HG03108 (cell line): ENCODE measurements at regions not wholly inside any gene's neighbourhood (a gene's known extent, or its start where the extent isn't known, plus 50 kb on each side); places are given as distances from the start of the nearest gene placed in this dataset.

ENCODE experiments used
- ATAC-seq: cut with Tn5 transposase; IDR thresholded peaks from one replicate; pipeline ENCODE4 v1.9.1; 2021; ENCODE audit warnings: moderate library complexity; ENCODE audit not compliant: unreplicated experiment

- ATAC-seq = no peak
Observed at GRCh38 chr5:15447209-15447608, 52.8 kb upstream of the FBXL7 start.

- no peak for ATAC-seq
Observed at GRCh38 chr5:15446552-15446951, 53.4 kb upstream of the FBXL7 start.

GRCh38 chr5:15442193-15442570, 57.8 kb upstream of the FBXL7 start:
- no peak for ATAC-seq

- no peak for ATAC-seq
Observed at GRCh38 chr5:15441433-15442192, 58.4 kb upstream of the FBXL7 start.

GRCh38 chr5:15440434-15440833, 59.5 kb upstream of the FBXL7 start:
- no peak for ATAC-seq

- ATAC-seq = no peak
Observed at GRCh38 chr5:15439801-15440200, 60.2 kb upstream of the FBXL7 start.

GRCh38 chr5:15433709-15434108, 66.3 kb upstream of the FBXL7 start:
- no peak for ATAC-seq

- ATAC-seq = no peak
Observed at GRCh38 chr5:15431923-15432322, 68.1 kb upstream of the FBXL7 start.

- ATAC-seq = no peak
Observed at GRCh38 chr5:15425766-15426165, 74.2 kb upstream of the FBXL7 start.

- no peak for ATAC-seq
Observed at GRCh38 chr5:15424769-15425168, 75.2 kb upstream of the FBXL7 start.

GRCh38 chr5:15421921-15422412, 78.0 kb upstream of the FBXL7 start:
- no peak for ATAC-seq

GRCh38 chr5:15421381-15421780, 78.6 kb upstream of the FBXL7 start:
- no peak for ATAC-seq

GRCh38 chr5:15420201-15420600, 79.8 kb upstream of the FBXL7 start:
- no peak for ATAC-seq

- no peak for ATAC-seq
Observed at GRCh38 chr5:15417156-15417555, 82.8 kb upstream of the FBXL7 start.

GRCh38 chr5:15406478-15406877, 93.5 kb upstream of the FBXL7 start:
- ATAC-seq = no peak

GRCh38 chr5:15393146-15393545, 106.8 kb upstream of the FBXL7 start:
- ATAC-seq = no peak

GRCh38 chr5:15391704-15392397, 108.1 kb upstream of the FBXL7 start:
- ATAC-seq = no peak

GRCh38 chr5:15388866-15389265, 111.1 kb upstream of the FBXL7 start:
- ATAC-seq = no peak

- ATAC-seq = no peak
Observed at GRCh38 chr5:15387931-15388524, 112.0 kb upstream of the FBXL7 start.

GRCh38 chr5:15386122-15386521, 113.9 kb upstream of the FBXL7 start:
- ATAC-seq = no peak

GRCh38 chr5:15385553-15385952, 114.4 kb upstream of the FBXL7 start:
- ATAC-seq = no peak

- ATAC-seq = no peak
Observed at GRCh38 chr5:15385037-15385436, 114.9 kb upstream of the FBXL7 start.
